ENCODE measurements at regions not wholly inside any gene's neighbourhood (a gene's known extent, or its start where the extent isn't known, plus 50 kb on each side); places are given as distances from the start of the nearest gene placed in this dataset.
"Not testable (repeated sequence)": the region's sequence is repeated elsewhere in the genome, so short reads cannot be mapped to it uniquely, and the experiment has no call there.

DNA sequence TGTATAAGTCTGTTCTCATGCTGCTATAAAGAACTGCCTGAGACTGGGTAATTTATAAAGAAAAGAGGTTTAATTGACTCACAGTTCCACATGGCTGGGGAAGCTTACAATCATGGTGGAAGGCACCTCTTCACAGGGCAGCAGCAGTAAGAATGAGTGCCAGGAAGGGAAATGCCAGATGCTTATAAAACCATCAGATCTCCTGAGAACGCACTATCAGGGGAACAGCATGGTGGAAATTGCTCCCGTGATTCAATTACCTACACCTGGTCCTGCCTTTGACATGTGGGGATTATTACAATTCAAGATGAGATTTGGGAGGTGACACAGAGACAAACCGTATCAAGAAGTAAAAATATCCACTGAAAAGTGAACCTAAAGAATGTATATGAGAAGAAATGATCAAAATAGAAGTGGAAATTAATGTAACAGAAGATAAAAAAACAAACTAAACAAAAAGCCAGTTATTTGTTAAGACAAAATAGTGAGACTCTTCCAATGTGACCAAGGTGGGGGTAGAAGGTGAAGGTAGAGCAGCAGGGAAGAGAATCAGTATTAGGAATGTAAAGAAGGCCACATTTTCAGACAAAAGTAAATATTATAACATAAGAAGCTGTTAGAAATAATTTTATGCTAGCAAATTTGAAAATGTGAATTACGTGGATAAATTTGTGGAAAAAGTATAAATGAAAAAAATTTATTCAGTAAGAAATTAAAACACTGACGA, 372.9 kb downstream of the NKX6-1 start:
- DNase-seq (ENCODE audit: low spot score) = no peak

DNA sequence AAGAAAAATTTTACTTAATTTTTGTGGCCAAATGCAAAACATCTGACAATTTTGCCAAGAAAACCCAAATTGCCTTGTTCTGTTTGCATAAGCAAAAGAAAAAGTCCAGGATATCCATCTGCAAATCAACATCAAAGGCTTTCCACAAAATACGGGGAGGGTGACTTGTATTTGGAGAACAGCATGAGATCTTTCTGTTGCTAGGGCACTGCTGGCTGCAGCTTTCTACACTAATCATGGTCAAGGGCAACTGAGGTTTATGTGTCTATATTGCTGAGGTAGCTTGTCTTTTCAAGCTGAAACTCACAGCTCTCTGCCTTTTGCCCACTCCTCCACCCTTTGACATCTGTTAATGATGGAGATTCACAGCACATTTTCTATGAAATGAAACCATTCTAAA, 389.1 kb downstream of the NKX6-1 start:
- no peak for DNase-seq (ENCODE audit: low spot score)

DNA sequence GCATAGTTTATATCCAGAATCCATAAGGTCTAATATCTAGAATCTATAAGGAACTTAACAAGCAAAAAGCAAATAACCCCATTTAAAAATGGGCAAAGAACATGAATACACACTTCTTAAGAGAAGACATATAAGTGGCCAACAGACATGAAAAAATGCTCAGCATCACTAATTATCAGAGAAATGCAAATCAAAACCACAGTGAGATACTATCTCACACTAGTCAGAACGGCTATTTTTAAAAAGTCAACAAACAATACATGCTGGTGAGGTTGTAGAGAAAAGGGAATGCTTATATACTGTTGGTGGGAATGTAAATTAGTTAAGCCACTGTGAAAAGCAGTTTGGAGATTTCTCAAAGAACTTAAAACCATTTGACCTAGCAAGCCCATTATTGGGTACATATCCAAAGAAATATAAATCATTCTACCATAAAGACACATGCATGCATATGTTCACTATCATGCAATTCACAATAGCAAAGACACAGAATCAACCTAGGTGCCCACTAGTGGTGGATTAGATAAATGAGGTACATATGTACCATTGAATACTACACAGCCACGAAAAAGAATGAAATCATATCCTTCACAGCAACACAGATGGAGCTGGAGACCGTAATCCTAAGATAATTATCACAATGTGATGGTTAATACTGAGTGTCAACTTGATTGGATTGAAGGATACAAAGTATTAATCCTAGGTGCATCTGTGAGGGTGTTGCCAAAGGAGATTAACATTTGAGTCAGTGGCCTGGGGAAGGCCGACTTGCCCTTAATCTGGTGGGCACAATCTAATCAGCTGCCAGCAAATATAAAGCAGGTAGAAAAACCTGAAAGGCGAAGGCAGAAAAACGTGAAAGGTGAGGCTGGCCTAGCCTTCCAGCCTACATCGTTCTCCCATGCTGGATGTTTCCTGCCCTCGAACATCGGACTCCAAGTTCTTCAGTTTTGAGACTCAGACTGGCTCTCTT, 397.2 kb downstream of the NKX6-1 start:
- DNase-seq (ENCODE audit: low spot score) = not testable (repeated sequence)

DNA sequence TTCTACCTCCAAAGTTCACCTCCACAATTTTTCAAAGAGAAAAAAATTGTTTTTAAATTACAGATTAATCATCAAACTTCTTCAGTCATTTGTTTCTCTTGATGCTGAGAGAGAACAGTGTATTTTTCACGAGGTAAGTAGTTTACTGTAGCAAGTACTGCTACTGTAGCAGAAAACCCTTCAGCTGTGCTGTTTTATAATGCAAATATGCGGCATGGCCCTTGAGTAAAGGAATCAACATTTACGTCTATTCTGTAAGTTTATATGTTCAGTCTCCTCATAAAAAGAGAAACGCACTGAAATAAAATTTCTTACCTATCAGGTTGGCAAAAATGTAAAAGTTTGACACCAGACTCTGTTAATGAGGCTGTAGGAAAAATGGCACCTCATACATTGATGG, 399.0 kb downstream of the NKX6-1 start:
- no peak for DNase-seq (ENCODE audit: low spot score)

DNA sequence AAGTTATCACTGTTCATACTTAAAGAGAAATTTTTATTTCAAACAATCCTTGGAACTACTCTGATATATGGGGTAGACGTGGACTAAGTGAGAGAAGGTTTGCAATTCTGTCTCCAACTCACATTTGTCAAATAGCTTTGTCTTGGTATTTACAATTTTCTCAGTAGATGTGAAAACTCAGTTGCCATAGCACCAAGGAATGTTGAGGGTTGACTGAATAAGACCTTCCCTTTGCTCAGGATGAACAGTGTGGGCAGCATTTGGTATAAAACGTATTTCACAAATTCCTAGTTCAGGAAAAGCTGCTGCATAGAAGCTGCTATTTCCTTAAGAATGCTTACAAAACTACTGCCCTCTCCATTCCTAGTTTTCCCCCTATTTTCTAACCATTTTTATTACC, 399.5 kb downstream of the NKX6-1 start:
- no peak for DNase-seq (ENCODE audit: low spot score)

DNA sequence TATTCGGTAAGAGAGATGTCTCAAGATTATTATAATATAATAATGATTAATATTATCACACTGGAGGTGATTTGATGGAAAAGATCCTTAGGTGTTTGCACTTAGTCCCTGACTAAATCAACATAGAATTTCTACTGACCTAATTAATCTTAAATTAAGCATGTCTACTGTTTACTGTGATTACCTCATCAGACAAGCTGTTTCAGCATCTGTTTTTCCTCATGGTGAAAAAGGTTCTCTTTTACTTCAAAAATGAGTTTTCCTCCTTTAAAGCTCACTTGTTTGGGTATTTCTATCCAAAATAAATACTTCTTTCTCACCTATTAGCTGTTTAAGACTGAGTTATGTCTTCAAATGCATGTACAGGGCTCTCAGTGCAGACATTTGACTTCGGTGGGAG, 407.8 kb downstream of the NKX6-1 start:
- DNase-seq (ENCODE audit: low spot score) = no peak

DNA sequence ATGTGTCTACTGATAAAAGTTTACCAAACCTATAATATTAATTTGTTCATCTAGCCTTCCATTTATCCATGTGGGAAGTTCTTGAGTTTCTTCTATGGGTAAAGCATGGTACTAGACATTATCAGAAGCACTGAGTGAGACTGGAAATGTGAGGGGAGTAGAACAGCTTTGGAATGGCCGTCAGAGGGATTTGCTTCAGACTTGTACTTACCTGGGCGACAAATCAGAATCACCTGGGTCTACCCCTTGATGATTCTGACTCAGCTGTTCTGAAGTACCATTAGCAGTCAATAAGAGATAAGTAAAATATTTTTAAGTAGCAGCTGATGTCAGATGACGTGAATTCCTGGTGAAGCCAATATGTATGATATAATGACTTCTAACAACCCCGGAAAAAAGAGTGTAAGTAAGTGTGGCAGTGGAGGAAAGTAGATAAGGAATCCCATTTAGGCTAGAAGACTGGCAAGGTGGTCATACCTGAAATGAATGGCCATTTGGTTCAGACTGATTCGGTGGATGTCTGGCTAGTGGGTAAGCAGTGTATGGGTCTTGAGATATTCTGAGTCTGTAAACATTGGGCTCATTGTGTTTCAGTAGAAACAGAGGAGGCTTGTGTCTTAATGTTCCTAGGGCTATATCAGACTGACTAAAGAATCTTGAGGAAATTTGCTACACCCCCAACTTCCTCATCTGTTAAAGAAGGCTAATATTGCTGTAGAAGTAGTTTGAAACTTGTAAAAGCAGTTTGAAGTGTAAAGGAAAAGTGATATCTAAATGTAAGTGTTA, 409.2 kb downstream of the NKX6-1 start:
- DNase-seq (ENCODE audit: low spot score) = no peak

DNA sequence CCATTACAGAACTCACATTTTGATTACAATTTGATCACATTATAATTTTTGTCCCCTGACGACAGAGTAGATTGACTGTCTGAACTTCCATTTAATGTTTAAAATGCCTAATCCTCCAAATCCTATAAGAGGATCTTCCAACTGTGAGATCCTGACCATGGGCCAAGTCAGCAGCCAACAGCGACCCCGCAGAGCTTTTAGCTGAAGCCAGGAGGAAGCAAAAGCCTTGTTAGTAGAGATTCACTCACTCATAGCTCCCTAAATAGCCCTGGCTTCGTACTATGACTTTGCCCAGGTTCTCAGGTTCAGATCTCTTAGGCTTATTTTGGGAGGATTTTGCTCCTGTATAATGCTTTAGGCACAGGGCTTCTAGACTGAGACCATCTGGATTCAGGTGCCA, 413.1 kb downstream of the NKX6-1 start:
- DNase-seq (ENCODE audit: low spot score) = no peak

DNA sequence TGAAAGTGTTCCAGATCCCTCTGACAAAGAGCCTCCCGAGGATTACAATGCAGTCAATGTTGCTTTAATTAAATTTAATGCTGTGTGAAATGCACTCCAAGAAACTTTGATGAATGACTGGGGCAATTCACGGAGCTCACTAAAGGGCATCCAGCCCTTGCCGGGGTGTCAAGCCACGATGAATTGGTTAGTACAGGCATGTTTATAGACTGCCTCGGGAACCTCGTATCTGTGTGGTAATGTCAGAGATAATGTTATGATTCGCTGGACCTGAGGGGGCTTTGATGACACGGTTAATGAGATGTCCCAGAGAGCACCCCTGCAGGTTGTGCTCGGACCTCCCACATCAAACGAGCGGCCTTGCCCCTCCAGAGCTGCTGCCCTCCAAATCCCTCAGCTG, 428.8 kb downstream of the NKX6-1 start:
- DNase-seq (ENCODE audit: low spot score) = no peak

DNA sequence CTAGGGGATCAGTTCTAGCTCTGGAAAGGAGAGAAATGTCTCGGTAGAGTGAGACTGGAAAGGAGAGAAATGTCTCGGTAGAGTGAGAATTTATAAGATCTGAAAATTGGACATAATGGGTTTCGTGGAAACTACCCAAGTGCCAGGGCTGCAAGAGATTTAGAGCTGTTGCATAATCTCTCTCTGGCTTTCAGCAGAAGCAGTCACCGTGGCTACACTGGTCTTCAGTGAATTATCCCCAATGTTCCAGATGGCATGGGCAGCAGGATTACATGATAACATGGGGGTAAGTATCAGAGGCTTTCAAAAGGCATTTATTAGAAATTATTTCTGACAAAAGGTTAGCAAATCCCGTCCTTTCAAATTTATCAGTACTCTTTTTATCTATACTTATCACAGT, 435.5 kb downstream of the NKX6-1 start:
- DNase-seq (ENCODE audit: low spot score) = no peak

DNA sequence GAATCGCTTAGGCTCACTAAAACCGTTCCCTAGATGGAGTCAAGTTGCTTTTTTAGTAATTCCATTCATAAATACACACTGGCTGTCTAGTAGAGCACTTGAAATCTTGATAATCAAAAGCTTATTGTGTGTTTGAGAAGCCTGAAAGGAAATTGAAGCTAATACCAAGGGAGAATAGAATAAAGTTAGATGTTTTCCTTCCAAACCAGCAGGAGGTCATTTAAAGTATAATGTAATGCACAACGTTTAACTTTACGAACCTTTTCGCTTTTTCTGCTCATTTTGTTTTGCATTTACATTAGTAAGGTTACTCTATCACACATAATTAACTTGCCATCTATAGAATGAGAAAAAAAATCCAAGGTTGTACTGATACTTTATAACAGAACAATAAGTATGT, 440.9 kb downstream of the NKX6-1 start:
- DNase-seq (ENCODE audit: low spot score) = no peak

DNA sequence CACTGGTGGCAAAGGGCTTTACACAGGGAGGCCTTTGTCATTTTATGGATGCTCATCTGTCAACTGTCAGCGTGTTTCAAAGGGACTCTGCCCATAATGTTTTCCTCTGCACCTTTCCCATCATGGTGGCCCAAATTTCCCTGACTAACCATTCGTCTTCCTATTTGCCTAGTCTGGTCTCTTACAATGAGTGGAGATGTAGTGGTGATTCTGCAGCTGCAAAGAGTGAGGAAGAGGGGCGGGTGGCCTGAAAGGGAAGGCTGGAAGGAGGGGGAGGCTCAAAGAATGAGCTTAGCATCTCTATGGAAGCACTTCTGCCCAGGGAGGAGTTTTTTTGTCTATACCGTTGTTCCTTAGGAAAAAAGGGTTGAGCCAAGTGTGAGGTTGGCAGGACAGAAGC, 447.5 kb downstream of the NKX6-1 start:
- no peak for DNase-seq (ENCODE audit: low spot score)

DNA sequence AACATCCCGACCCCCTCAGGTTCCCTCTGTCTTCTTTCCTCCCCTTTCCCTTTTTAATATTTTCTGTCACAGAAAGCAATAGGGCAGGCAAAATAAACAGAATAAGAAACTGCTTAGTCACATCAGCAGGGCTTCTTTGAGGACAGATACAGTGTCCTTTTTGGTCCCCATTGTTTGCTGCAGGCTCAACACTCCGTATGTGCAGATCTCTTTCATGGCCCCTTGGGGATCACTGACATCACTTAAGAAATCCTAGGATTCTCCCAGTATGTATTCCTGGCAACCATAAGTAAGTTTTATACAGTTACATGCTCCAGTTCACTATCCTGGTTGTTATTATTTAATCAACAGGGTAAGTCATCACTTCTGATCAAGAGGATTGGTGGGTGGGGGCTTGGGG, 448.0 kb downstream of the NKX6-1 start:
- no peak for DNase-seq (ENCODE audit: low spot score)

DNA sequence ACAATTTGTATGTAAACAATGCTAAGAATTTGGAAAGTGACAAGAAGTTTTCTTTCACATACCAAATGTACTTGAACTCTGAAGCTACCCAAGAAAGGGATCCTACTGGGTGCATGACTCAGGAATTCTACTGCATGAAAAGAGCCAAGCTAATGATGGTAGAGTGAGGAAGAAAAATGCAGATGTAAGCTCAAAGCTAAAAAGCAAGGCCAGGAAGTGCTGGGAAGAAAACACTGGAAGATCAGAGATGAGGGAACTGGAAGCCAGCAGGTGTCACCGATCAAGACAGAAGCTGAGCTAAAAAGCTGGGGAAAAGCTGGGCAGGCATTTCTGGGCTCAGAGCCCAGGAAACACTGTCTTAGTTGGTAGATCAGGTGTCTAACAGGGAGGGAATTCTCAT, 449.1 kb downstream of the NKX6-1 start:
- DNase-seq (ENCODE audit: low spot score) = no peak

DNA sequence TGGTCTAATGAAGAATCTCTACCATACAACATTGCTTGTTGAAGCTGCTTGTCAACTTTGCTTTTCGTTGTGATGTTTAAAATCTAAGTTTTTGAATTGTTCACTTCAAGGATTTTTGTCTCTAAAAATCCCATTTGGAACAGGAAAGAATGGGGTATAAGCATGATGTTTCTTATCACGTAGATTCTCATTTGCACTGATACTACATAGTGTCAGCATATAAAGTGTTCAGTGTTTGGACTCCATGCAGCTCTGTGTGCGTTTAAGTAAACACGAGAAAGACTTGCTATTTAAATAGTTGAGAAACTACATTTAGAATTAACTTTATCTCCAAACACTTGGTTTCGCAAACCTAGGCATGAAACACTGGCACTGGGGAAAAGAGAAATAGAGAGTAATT, 452.5 kb downstream of the NKX6-1 start:
- no peak for DNase-seq (ENCODE audit: low spot score)

DNA sequence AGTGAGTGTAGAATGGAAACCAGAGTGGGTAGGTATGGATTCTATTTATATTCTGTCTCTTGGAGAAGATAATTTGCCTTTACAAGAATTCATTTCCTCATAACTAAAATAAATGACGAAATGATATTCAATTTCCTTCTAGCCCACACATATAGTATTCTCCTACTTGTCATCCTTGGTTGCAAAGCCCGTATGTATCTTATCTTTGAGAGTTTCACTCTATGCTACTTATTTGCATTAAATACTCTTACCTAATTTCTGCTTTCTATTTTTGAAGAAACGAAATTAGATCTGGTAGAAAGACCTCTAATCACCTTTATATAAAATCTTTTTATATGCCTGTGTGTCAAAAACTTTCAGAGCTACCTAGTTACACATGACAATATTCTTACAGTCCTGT, 457.7 kb downstream of the NKX6-1 start:
- DNase-seq (ENCODE audit: low spot score) = no peak

DNA sequence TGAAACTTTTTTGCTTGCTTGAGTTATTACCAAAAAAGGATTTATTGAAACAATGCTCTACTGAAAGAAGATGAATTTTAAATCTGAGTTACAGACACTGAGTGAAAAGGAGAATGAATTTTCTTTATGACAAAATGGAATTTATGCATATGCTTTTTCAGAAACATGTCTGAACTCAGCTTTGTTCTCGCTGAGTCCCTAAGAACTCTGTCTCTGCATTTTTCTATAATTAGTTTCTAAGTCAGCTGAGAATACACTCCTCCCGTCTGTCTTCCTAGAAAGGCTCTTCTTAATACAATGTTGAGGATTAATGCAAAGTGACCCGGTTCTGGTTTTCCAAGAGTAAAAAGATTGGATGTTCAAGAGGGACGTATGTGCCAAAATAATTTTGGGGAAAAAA, 463.5 kb downstream of the NKX6-1 start:
- DNase-seq (ENCODE audit: low spot score) = no peak

DNA sequence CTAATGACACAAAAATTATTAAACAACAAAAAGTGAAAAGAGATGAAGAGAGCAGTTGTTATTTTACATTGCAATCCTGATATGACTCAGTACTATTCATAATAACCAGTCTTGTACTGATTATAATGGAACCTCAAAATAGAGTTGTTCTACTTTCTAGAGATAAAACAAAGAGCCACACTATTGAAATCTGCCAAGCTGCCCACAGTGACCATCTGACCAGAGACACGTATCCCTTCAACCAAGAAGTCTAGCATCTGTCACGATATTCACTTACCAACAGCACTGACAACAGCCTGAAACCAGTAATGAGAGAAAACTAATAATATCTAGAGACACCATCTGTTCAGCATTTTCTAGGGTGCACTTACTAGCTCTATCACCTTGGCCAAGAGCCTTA, 466.7 kb downstream of the NKX6-1 start:
- DNase-seq (ENCODE audit: low spot score) = no peak

DNA sequence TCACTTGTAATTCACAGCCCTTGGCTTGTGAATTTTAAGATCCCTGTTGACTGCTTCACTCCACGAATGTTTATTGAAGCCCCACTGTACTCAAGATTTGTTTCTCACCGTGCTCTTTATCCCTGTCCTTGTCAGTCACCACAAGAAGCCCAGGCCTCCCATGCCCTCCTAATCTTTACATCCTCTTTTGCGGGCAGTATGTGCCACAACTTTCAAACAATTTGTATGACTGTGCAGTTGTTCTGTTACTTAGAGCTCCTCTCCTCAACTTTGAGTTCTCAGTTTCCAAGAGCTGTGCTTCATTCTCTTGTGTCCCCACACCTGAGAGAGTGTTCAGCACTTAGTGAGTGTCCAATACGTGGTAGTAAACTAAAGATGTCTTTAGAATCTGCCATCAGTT, 467.7 kb downstream of the NKX6-1 start:
- DNase-seq (ENCODE audit: low spot score) = no peak

DNA sequence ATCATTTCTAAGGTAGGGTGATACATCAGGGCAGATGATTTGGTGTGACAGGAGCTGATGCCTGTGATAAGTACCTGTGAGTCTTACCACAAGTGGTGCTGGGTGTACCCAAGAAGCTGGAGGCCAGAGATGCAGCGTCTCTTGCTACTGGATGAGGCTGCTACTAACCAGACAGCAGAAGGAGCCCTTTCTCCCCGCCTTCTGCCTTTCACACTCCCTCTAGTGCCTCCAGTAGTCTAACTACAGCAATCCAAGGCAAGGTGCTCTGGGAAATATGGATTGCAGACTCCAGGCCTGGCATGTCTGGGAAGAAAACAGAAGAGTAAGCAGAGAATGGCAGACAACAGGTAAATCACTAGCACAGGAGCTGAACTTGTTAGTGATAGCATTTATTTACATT, 470.8 kb downstream of the NKX6-1 start:
- DNase-seq (ENCODE audit: low spot score) = no peak

DNA sequence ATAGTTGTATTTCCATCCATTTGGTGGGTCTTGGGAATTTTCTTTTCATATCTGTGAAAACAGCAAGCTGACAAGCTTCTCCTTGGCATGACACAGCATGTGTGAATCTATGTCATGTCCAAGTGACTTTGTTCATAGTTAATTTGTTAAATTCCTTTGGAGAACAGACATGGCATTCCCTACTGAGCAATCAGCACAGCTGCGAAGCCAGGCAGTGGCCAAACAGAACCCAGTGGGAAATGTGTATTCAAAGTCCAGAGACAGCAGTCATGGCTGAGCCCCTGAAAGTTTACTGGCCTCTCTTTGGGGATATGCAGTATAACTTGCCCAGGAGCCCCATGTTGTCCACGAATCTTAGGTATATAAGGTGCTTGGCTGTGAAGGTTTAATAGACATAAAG, 474.7 kb downstream of the NKX6-1 start:
- DNase-seq (ENCODE audit: low spot score) = no peak

DNA sequence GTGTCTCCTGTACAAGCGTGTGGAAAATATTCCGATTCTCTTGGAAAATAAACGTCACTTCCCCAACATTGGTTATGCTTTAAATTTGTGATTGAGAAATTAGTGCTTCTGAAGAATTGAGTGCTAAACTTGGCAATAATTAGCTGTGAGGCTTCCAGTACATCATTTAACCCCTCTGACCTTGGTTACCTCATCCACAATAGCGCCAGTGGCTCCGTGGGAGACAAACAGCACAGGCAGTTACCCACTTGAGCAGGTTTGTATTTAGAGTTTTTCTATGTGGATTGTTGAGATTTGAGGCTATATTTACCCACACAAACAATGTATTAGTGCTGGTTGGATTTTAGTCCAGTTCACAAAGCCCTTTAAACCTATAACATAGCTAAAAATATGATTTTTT, 476.5 kb downstream of the NKX6-1 start:
- DNase-seq (ENCODE audit: low spot score) = no peak

DNA sequence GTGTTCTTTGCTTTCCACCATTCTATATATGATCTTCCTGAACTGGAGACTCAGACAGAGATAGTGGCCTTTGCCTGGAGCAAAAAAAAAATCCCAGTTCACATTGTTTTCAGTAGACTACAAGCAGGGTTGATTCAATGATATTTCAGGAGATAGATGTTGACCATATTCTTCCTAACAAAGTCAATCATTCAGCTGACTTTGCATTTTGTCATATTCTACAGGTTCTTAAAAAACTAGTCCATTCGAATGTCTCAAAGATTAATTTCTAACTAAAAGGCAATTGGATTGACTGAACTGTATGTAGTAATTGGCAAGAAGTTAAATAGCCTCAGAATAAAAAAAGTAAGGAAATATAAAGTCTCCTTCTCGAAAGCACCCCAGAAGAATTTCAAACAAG, 479.5 kb downstream of the NKX6-1 start:
- DNase-seq (ENCODE audit: low spot score) = no peak

Measured in hematopoietic multipotent progenitor cell treated with erythropoietin and hydrocortisone succinate and interleukin-3 and kit ligand, for 17 days (in vitro differentiated cells).